ENCODE measurements at regions not wholly inside any gene's neighbourhood (a gene's known extent, or its start where the extent isn't known, plus 50 kb on each side); places are given as distances from the start of the nearest gene placed in this dataset.

- H3K9me3 ChIP-seq (ENCODE audit: low read length), result no peaks in the 10 kb centered on the region
- H3K79me2 ChIP-seq (ENCODE audit: insufficient read depth, low read depth, low read length), result no peaks in the 10 kb centered on the region
- no peaks in the 10 kb centered on the region for H3K36me3 ChIP-seq (ENCODE audit: insufficient read depth, low read length)
- ChIA-PET POLR2A (interaction anchor here (0.5 kb wide), 1 partner anchor 1079 kb away, joined by 3 read pairs; no protein-coding TSS in a partner anchor), CTCF (ENCODE audit: unreplicated experiment) (no interaction called here)
- H3K4me3 ChIP-seq (ENCODE audit: low read depth, low read length, poor library complexity, severe bottlenecking), result no peak overlapping the region
- intact Hi-C loops (cut with micrococcal nuclease; ENCODE audit: unreplicated experiment), result no loop called here
- peaks cover 2% of the 10 kb centered on the region for H3K4me1 ChIP-seq (ENCODE audit: insufficient read depth, low read length, poor library complexity, severe bottlenecking)
- H3K4me2 ChIP-seq (ENCODE audit: low read length), result no peak overlapping the region
- no peak for DNase-seq (ENCODE audit: low spot score)
- no peaks in the 10 kb centered on the region for H4K20me1 ChIP-seq (ENCODE audit: insufficient read depth, low read length)
- BruUV-seq (replicated peaks), result no TSS peak
- no peak overlapping the region for H3K27ac ChIP-seq (ENCODE audit: low read depth, low read length, poor library complexity, severe bottlenecking)
- no peak for TF ChIP-seq EZH2phosphoT487 (IDR thresholded peaks at IDR 0.05; ENCODE audit: borderline replicate concordance, low read depth, low read length)
- TF ChIP-seq CTCF (conservative IDR thresholded peaks at IDR 0.05; ENCODE audit: low read length), result no peak
- H3K9me2 ChIP-seq (ENCODE audit: insufficient read depth, low read length), result no peaks in the 10 kb centered on the region
- H2AFZ ChIP-seq (ENCODE audit: low read length), result no peak overlapping the region
Measured at GRCh38 chr12:127829281-127830064, 437.5 kb upstream of the TMEM132C start.

GRCh38 chr12:127830065-127830460 lies 436.9 kb upstream of the TMEM132C start:
- Histone ChIP-seq H3K27ac (ENCODE audit: low read depth, low read length, poor library complexity, severe bottlenecking) (no peak overlapping the region), H3K79me2 (ENCODE audit: insufficient read depth, low read depth, low read length) (no peaks in the 10 kb centered on the region), H3K4me1 (ENCODE audit: insufficient read depth, low read length, poor library complexity, severe bottlenecking) (no peaks in the 10 kb centered on the region), H4K20me1 (ENCODE audit: insufficient read depth, low read length) (no peaks in the 10 kb centered on the region), H3K4me2 (ENCODE audit: low read length) (no peak overlapping the region), H3K9me3 (ENCODE audit: low read length) (no peaks in the 10 kb centered on the region), H3K36me3 (ENCODE audit: insufficient read depth, low read length) (no peaks in the 10 kb centered on the region), H3K4me3 (ENCODE audit: low read depth, low read length, poor library complexity, severe bottlenecking) (no peak overlapping the region), H3K9me2 (ENCODE audit: insufficient read depth, low read length) (no peaks in the 10 kb centered on the region), H2AFZ (ENCODE audit: low read length) (no peak overlapping the region)
- ChIA-PET POLR2A (no interaction called here), CTCF (ENCODE audit: unreplicated experiment) (no interaction called here)
- TF ChIP-seq CTCF (conservative IDR thresholded peaks at IDR 0.05; ENCODE audit: low read length) (no peak), EZH2phosphoT487 (IDR thresholded peaks at IDR 0.05; ENCODE audit: borderline replicate concordance, low read depth, low read length) (no peak)
- BruUV-seq (replicated peaks), result no TSS peak
- intact Hi-C loops (cut with micrococcal nuclease; ENCODE audit: unreplicated experiment), result no loop called here
- DNase-seq (ENCODE audit: low spot score), result no peak

GRCh38 chr12:127830730-127831129 lies 436.2 kb upstream of the TMEM132C start:
- intact Hi-C loops (cut with micrococcal nuclease; ENCODE audit: unreplicated experiment), result no loop called here
- no peak overlapping the region for H3K4me2 ChIP-seq (ENCODE audit: low read length)
- H3K9me3 ChIP-seq (ENCODE audit: low read length), result no peaks in the 10 kb centered on the region
- no peaks in the 10 kb centered on the region for H3K36me3 ChIP-seq (ENCODE audit: insufficient read depth, low read length)
- no TSS peak for BruUV-seq (replicated peaks)
- H4K20me1 ChIP-seq (ENCODE audit: insufficient read depth, low read length), result no peaks in the 10 kb centered on the region
- no peaks in the 10 kb centered on the region for H3K9me2 ChIP-seq (ENCODE audit: insufficient read depth, low read length)
- H3K4me3 ChIP-seq (ENCODE audit: low read depth, low read length, poor library complexity, severe bottlenecking), result no peak overlapping the region
- no peak overlapping the region for H2AFZ ChIP-seq (ENCODE audit: low read length)
- TF ChIP-seq EZH2phosphoT487 (IDR thresholded peaks at IDR 0.05; ENCODE audit: borderline replicate concordance, low read depth, low read length) (no peak), CTCF (conservative IDR thresholded peaks at IDR 0.05; ENCODE audit: low read length) (no peak)
- no peak overlapping the region for H3K27ac ChIP-seq (ENCODE audit: low read depth, low read length, poor library complexity, severe bottlenecking)
- no peaks in the 10 kb centered on the region for H3K79me2 ChIP-seq (ENCODE audit: insufficient read depth, low read depth, low read length)
- no peak for DNase-seq (ENCODE audit: low spot score)
- POLR2A ChIA-PET, result no interaction called here
- no peaks in the 10 kb centered on the region for H3K4me1 ChIP-seq (ENCODE audit: insufficient read depth, low read length, poor library complexity, severe bottlenecking)
- CTCF ChIA-PET (ENCODE audit: unreplicated experiment), result no interaction called here
